HuH-7.5 (cell line): ENCODE measurements at regions not wholly inside any gene's neighbourhood (a gene's known extent, or its start where the extent isn't known, plus 50 kb on each side); places are given as distances from the start of the nearest gene placed in this dataset.

Source experiments
- DNase-seq: peaks from one replicate; pipeline ENCODE4 v3.0.0; 2011; ENCODE audit warnings: low spot score

- DNase-seq, result no peak
These were observed 2451.8 kb downstream of the PCDH7 start for GRCh38 chr4:33171873-33172525.

GRCh38 chr4:33176566-33176965 lies 2456.4 kb downstream of the PCDH7 start:
- no peak for DNase-seq

DNA sequence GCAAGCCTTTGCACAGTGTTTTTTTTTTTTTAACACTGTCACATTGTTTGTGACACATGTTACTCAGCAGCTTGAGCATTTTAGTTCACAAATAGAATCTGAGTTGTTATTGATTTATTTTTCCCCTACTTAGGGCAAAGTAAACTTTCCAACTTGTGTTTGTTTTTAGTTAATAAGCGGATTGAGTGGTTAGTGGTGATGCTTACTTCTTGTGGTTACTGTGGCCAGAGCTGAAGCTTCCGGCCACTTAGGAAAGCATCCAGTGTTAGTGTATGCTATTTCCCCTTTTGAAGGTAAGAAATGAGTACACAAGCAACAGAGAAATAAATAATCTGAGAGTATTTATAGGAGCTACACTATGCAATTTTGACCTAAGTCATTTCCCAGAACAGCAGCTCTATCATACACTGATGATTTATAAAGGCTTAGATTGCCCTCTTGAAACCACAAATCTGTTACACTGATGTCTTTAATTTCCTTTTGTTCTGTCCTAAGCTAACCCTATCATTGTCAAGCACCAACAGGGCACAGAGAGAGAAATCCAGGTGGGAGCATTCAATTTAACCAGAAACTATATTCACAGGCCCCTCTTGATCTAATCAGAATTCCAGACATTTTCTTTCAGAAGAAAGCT lies 2464.6 kb downstream of the PCDH7 start:
- no peak for DNase-seq

GRCh38 chr4:33187035-33187434 lies 2466.9 kb downstream of the PCDH7 start:
- no peak for DNase-seq

- DNase-seq, result no peak
These were observed 2468.6 kb downstream of the PCDH7 start for GRCh38 chr4:33188733-33189132.

- no peak for DNase-seq
These were observed 2469.0 kb downstream of the PCDH7 start for GRCh38 chr4:33189169-33189568.

DNA sequence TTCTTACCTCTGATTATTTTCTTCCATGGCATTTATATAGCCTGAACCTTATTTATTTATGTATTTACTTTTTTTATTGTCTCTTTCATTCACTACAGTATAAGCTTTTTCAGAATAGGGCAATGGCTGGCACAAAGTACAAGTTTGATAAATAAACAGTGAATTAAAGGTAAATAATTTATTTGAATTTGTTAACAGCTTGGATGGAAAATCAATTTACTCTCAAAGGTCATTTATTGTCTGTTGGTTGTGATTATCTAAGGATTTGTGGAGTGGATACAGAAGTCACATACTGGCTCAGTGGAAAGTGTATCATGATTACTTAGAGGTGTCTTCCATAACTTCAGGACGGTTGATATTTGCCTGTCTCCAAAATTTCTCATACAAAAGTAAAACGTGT lies 2472.9 kb downstream of the PCDH7 start:
- DNase-seq, result no peak

- no peak for DNase-seq
These were observed 2480.2 kb downstream of the PCDH7 start for GRCh38 chr4:33200377-33200776.

DNA sequence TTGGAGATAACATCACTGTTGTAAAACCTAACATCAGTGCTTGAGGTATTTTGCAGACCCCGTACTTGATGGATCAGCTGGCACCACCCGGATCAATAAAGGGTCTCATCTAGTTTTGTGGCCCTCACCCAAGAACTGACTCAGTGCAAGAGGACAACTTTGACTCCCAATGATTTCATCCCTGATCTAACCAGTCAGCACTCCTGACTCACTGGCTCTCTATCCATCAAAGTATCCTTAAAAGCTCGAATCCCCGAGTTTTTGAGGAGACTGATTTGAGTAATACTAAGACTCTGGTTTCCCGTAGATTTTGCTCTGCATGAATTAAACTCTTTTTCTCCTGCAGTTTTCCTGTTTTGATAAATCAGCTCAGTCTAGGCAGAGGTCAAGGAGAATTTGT lies 2498.1 kb downstream of the PCDH7 start:
- no peak for DNase-seq

DNA sequence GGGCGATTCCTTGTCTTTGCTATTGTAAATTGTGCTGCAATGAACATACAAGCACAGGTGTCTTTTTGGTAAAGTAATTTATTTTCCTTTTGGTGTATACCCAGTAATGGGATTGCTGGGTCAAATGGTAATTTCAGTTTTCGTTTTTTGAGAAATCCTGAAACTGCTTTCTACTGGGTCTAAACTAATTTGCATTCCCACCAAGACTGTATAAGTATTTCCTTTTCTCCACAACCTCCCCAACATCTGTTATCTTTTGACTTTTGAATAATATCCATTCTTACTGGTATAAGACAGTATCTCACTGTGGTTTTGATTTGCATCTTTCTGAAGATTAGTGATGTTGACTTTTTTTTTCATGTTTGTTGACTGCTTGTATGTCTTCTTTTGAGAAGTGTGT lies 2506.0 kb downstream of the PCDH7 start:
- DNase-seq, result no peak

- DNase-seq, result no peak
These were observed 2506.6 kb downstream of the PCDH7 start for GRCh38 chr4:33226783-33227182.

DNA sequence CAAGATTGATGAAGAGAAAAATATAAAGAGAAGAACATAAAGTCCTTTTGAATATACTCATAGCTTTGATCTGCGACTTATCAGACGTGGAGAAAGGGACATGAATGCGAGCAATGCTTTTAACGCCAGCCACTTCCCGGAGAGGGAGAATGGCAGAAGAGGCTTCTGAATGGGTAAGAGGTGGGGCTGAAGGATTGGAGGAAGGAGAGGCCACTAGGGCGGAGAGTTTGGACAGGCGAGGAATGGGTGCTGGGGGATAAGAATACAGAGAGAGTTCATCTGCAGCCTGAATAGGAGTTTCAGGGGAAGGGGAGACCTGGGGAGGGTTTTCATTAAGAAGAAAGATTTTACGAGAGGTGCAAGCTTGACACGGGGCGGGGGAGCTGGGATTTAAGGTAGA lies 2534.9 kb downstream of the PCDH7 start:
- DNase-seq, result no peak

DNA sequence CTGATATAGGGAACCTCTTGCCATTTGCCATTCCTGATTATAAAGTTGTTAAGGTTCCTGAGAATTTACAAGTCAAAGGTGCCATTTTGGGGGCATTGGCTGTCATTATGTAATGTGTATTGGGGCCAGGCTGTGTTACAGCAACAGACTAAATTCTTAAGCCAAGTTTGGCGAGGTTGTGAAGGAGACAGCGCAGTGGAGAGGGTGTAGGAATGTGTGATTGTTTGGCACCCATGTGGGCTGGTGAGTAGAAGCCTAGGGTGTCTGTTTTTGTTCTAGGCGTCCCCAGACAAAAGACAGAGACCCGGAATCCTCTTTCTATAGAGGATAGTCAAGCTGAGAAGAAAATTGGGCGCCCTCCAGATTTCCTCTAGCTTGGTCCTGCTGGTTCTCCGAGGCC lies 2535.3 kb downstream of the PCDH7 start:
- DNase-seq, result no peak

DNA sequence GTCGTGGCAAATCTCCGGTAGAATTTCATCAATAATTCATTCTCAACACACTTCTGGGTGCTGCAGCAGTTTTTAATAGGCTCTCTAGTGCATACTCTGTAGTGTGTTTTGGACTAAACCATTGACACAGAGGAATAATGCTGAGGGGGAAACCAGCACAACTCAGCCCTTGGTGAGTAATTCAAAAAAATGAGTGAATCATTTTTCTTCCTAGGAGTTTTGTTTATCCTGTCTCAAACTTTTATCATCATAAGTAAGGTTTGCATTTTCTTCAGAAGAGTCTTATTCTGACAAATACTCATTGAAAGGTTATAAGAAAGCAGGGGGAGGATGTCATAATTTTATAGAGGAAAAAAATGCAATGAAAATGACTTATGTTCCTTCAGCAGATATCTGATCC lies 2542.7 kb downstream of the PCDH7 start:
- no peak for DNase-seq

GRCh38 chr4:33268776-33269175 lies 2548.6 kb downstream of the PCDH7 start:
- no peak for DNase-seq

DNA sequence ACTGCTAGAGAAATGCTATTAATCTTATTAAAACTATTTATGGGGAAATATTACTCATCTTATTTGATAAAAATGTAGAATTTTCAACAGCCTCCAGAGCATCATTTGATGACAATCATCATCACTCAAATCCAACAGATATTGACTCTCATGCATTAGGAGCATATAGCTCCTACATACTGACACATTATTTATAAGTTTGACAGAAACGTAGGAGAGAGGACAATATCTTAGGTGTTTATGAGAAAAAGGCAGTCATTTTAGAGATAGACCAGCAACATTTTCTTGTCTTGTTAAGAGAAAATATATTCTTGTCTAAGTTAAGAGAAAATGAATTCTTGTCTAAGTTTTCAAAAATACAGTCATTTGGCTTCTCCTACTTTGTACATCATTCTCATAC lies 2550.2 kb downstream of the PCDH7 start:
- no peak for DNase-seq

- no peak for DNase-seq
These were observed 2552.6 kb downstream of the PCDH7 start for GRCh38 chr4:33272722-33273121.

DNA sequence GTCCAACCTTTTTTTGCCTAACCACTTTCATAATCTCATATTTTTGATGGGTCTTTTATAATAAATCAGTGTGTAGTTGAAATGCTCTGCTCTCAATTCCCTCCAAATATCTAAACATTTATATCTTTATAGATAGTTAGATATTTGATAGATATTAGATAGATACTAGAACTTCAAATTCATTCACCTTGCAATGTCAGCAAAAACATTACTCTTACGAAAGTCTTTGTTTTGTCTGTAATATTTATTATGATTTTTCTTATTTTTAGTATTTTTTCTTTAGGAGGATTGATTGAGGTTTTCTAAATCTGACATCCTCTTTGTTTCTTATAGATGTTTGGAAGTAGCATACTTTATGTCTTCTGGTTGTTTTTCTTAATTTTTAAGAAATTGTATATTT lies 2563.6 kb downstream of the PCDH7 start:
- DNase-seq, result no peak

GRCh38 chr4:33296876-33297455 lies 2576.8 kb downstream of the PCDH7 start:
- DNase-seq, result no peak

GRCh38 chr4:33302321-33302720 lies 2582.2 kb downstream of the PCDH7 start:
- DNase-seq, result no peak

DNA sequence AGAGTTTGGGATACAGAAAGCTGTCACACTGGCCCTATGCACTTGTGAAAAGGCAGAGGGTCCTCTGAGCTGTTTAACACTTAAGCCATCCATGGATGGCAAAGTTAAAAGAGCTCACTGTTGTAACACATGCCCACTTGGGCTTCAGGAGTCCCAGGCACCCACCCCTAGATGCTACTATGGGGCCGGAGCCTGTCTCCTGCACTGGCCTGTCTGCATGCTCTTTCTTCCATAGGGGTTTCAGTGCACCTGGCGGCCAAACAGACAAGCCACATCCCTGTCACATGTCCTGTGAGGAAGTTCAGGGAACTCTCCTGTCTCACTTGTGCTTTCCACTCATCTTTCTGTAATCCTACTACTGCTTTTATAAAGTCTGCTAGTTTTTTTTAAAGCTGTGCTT lies 2586.0 kb downstream of the PCDH7 start:
- no peak for DNase-seq

GRCh38 chr4:33316033-33316432 lies 2595.9 kb downstream of the PCDH7 start:
- no peak for DNase-seq

DNA sequence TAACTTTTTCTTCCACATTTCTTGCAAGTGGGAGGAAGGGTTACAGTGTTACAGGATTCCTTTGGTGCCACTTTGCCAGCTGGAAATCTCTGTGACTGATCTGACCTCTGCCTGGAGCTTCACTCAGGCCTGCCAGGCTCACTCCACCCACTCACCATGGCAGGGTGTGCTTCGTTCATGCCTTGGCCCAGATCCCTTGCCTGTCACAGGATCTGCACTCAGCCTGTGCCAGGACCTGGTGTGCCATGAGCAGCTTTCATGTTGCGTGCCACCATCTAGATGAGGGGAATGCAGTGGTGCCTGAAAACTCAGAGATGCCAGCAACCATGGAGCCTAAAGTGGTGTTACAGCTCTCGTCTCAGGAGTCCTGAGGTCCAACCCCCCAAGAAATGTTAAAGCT lies 2596.4 kb downstream of the PCDH7 start:
- DNase-seq, result no peak

DNA sequence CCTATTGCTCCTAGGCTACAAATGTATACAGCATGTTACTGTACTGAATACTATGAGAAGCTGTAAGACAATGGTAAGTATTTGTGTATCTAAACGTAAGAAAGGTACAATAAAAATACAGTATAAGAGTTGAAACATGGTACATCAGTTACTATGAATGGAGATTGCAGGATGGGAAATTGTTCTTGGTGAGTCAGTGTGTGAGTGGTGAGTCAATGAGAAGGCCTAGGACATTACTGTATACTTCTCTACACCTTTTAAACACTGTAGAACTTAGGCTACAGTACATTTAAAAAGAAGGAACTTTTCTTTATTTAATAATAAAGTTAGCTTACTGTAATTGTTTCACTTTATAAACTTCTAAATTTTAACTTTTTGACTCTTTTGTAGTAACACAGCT lies 2603.2 kb downstream of the PCDH7 start:
- DNase-seq, result no peak
